ENCODE measurements at regions not wholly inside any gene's neighbourhood (a gene's known extent, or its start where the extent isn't known, plus 50 kb on each side); places are given as distances from the start of the nearest gene placed in this dataset.
"Not testable (repeated sequence)": the region's sequence is repeated elsewhere in the genome, so short reads cannot be mapped to it uniquely, and the experiment has no call there.

DNA sequence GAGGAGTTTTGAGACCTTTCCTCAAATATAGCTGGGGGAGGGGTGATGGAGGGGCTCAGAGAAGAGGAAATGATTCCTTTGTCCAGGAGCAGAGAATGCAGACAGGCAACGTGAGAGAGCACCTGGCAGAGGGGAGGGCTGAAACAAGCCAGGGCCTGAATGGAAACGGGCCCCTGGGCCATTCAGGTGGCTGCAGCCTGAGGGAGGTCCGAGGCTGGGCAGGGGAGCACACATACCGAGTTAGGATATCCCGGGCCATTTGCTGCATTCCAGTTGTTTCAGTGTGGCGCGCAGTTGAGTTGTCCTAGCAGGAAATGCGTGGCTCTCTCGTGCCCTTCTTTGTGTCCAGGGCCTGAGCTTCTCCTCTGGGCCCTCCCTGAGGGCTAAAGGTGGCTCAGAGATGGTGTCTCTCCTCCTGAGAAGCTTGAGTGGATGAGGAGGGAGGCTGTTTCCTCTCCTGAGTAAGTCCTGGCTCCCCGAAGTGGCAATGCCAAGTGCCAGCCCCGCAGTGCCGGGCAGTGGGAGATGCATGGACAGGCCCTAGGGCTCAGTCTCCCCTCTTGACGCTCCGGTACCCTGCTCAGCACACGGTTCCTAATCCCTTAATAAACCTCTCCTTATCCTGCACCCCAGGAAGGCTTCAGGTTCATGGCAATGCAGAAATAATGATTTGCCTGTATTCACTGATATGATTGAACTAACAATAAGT, 85.5 kb upstream of the VRK1 start:
- no peaks in the 10 kb centered on the region for H3K9me3 ChIP-seq
- no peak for DNase-seq (ENCODE audit: low spot score in 2 of 2)
- H3K27me3 ChIP-seq = no peaks in the 10 kb centered on the region
- TF ChIP-seq, protein P1, sequence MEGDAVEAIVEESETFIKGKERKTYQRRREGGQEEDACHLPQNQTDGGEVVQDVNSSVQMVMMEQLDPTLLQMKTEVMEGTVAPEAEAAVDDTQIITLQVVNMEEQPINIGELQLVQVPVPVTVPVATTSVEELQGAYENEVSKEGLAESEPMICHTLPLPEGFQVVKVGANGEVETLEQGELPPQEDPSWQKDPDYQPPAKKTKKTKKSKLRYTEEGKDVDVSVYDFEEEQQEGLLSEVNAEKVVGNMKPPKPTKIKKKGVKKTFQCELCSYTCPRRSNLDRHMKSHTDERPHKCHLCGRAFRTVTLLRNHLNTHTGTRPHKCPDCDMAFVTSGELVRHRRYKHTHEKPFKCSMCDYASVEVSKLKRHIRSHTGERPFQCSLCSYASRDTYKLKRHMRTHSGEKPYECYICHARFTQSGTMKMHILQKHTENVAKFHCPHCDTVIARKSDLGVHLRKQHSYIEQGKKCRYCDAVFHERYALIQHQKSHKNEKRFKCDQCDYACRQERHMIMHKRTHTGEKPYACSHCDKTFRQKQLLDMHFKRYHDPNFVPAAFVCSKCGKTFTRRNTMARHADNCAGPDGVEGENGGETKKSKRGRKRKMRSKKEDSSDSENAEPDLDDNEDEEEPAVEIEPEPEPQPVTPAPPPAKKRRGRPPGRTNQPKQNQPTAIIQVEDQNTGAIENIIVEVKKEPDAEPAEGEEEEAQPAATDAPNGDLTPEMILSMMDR (IDR thresholded peaks at IDR 0.05) = no peak
- H3K36me3 ChIP-seq = no peaks in the 10 kb centered on the region
- H3K4me3 ChIP-seq = no peak overlapping the region
- intact Hi-C loops (cut with DNase I) = no loop called here
- H3K27ac ChIP-seq = no peak overlapping the region
- H3K4me1 ChIP-seq = no peaks in the 10 kb centered on the region

DNA sequence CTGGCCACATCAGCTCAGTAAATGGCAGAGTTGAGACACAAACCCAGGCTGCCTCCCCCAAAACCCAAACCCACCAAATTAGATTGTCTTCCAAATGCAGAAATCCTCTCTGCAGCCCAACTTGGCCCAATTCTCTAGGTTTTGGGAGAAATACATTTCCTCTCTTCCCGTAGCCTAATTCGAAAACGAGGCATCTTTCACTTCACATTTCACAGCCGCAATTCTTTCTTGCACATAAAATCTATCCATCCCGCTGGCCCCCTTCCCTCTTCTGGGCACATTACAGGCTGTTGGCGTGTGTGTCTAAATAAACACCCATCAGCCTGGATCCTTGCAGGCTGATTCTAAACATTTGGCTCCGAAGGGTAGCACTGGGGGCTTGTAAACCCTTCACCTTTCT, 83.8 kb upstream of the VRK1 start:
- H3K9me3 ChIP-seq = no peaks in the 10 kb centered on the region
- TF ChIP-seq, protein P1 (IDR thresholded peaks at IDR 0.05) = no peak
- DNase-seq (ENCODE audit: low spot score in 2 of 2) = no peak
- H3K27me3 ChIP-seq = no peaks in the 10 kb centered on the region
- H3K4me3 ChIP-seq = no peak overlapping the region
- intact Hi-C loops (cut with DNase I) = no loop called here
- H3K36me3 ChIP-seq = no peaks in the 10 kb centered on the region
- no peak overlapping the region for H3K27ac ChIP-seq
- no peaks in the 10 kb centered on the region for H3K4me1 ChIP-seq

- intact Hi-C loops (cut with DNase I); H3K27ac ChIP-seq; H3K36me3 ChIP-seq; H3K4me1 ChIP-seq; H3K9me3 ChIP-seq; H3K4me3 ChIP-seq; DNase-seq (ENCODE audit: low spot score in 2 of 2); H3K27me3 ChIP-seq: not testable (repeated sequence)
These were observed 82.6 kb upstream of the VRK1 start for GRCh38 chr14:96714537-96714936.

DNA sequence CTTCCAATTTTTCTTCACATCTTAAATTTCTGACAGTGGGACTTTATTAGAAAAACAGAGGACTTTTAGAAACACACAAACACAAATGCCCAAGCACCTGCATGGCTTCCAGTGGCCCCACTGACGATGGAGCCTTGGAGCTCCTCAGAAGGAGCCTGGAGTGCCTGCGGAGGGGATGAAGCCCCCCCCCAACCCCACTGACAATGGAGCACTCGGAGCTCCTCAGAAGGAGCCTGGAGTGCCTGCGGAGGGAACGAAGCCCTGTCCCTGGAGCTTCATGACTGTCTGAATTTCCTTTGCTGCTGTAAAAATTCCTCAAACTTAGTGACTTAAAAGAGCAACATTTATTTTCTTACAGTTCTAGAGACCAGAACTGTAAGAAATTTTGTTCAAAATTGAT, 80.1 kb upstream of the VRK1 start:
- no peak overlapping the region for H3K27ac ChIP-seq
- H3K4me3 ChIP-seq = no peak overlapping the region
- intact Hi-C loops (cut with DNase I) = no loop called here
- no peak for DNase-seq (ENCODE audit: low spot score in 2 of 2)
- no peaks in the 10 kb centered on the region for H3K9me3 ChIP-seq
- H3K36me3 ChIP-seq = no peaks in the 10 kb centered on the region
- H3K27me3 ChIP-seq = no peaks in the 10 kb centered on the region
- no peaks in the 10 kb centered on the region for H3K4me1 ChIP-seq
- TF ChIP-seq, protein P1 (IDR thresholded peaks at IDR 0.05) = no peak

DNA sequence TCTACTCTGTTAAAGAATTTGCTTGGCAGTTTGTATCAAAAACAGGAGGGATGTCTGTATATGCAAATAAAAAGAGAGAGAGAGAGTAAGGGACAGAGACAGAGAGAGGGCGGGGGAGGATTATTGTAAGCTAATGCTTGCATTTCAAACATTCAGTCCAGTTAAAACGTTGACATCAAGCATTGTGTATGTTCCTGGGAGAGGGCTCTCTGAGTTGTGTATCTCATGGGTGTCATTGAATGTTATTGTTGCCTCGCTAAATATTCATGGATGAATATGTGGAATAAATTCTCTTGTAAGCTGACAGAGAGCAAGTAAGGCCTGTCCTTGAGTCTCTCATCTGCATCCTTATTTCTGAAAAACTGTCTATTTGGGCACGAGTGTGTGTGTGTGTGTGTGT, 78.8 kb upstream of the VRK1 start:
- TF ChIP-seq, protein P1 (IDR thresholded peaks at IDR 0.05) = no peak
- intact Hi-C loops (cut with DNase I) = no loop called here
- H3K9me3 ChIP-seq = no peaks in the 10 kb centered on the region
- H3K4me3 ChIP-seq = no peak overlapping the region
- no peaks in the 10 kb centered on the region for H3K27me3 ChIP-seq
- H3K27ac ChIP-seq = no peak overlapping the region
- no peaks in the 10 kb centered on the region for H3K36me3 ChIP-seq
- no peaks in the 10 kb centered on the region for H3K4me1 ChIP-seq
- no peak for DNase-seq (ENCODE audit: low spot score in 2 of 2)

DNA sequence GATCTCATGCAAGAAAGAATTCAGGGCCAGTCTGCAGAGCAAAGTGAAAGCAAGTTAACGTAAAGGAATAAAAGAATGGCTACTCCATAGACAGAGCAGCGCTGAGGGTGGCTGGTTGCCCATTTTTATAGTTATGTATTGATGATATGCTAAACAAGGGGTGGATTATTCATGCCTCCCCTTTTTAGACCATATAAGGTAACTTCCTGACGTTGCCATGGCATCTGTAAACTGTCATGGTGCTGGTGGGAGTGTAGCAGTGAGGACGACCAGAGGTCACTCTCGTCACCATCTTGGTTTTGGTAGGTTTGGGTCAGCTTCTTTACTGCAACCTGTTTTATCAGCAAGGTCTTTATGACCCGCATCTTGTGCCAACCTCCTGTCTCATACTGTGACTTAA, 76.5 kb upstream of the VRK1 start:
- intact Hi-C loops (cut with DNase I); DNase-seq (ENCODE audit: low spot score in 2 of 2); H3K27me3 ChIP-seq: not testable (repeated sequence)

GRCh38 chr14:96722736-96723135, 74.4 kb upstream of the VRK1 start:
- no peak overlapping the region for H3K27ac ChIP-seq
- no peaks in the 10 kb centered on the region for H3K36me3 ChIP-seq
- H3K9me3 ChIP-seq = peaks cover 6 to 11% of the 10 kb centered on the region in 2 donors
- TF ChIP-seq, protein P1 (IDR thresholded peaks at IDR 0.05) = no peak
- DNase-seq (ENCODE audit: low spot score in 2 of 2) = no peak
- no peak overlapping the region for H3K4me3 ChIP-seq
- no peaks in the 10 kb centered on the region for H3K27me3 ChIP-seq
- intact Hi-C loops (cut with DNase I) = no loop called here
- no peaks in the 10 kb centered on the region for H3K4me1 ChIP-seq

More for the DNA sequence above, 76.5 kb upstream of the VRK1 start:
- H3K27ac ChIP-seq, H3K9me3 ChIP-seq, H3K4me1 ChIP-seq, H3K36me3 ChIP-seq, H3K4me3 ChIP-seq: not testable (repeated sequence)

Measured in ascending aorta (tissue), 2 donors.